HepG2 (cell line): ENCODE measurements at regions not wholly inside any gene's neighbourhood (a gene's known extent, or its start where the extent isn't known, plus 50 kb on each side); places are given as distances from the start of the nearest gene placed in this dataset.

Experiments used
- ATAC-seq: fragments of 200-7000 bp; cut with Tn5 transposase; 3 replicates; pipeline ENCODE4 v1.9.1; 2020; ENCODE audit warnings: mild to moderate bottlenecking, moderate library complexity
- BruUV-seq: library from RNA; stranded (reverse); fragments of 400-500 nt; replicated peaks from 2 replicates; lab custom pipeline; 2021; lab: Mats Ljungman, UMichigan
- CTCF ChIA-PET: fragments of 300-600 bp; formaldehyde crosslinking; extraction: SDS; loops from one replicate; lab custom pipeline; 2021; ENCODE audit warnings: low total read pairs, inconsistent platforms, low intra/inter-chr PET ratio; lab: Yijun Ruan, JAX
- POLR2A ChIA-PET: fragments of 350-600 bp; sonication (Branson Sonifier 250); formaldehyde crosslinking; loops from one replicate; lab custom pipeline; 2020; ENCODE audit warnings: antibody characterized with exemption, inconsistent platforms; lab: Yijun Ruan, JAX
- DNase-seq: peaks from one replicate; pipeline ENCODE4 v3.0.0-alpha.2; 2015; ENCODE audit warnings: low spot score
- FAIRE-seq: peaks from 3 replicates; lab custom pipeline; 2011; peaks lifted over from hg19 to GRCh38; lab: Jason Lieb, UNC
- H2AFZ ChIP-seq: one replicate; pipeline ENCODE4 v1.6.1; 2011; ENCODE audit warnings: low read length, inconsistent platforms
- H3K27ac ChIP-seq: fragments of 300-600 bp; 3 replicates; pipeline ENCODE4 v1.8.0; 2011; ENCODE audit warnings: mixed run types, mild to moderate bottlenecking, mixed read lengths, low read length, inconsistent platforms; ENCODE audit not compliant: insufficient read depth; ENCODE audit errors: extremely low read length
- H3K27me3 ChIP-seq, 2 experiments: fragments of 200-600 bp in 1 of 2; 2 replicates in 1 of 2; 3 replicates in 1 of 2; pipeline versions ENCODE4 v1.6.0 to v1.8.0; 2011; ENCODE audit warnings: low read length in 2 of 2, mild to moderate bottlenecking in 2 of 2, moderate library complexity in 2 of 2, inconsistent platforms in 1 of 2; ENCODE audit not compliant: insufficient read depth in 2 of 2, control insufficient read depth in 1 of 2
- H3K36me3 ChIP-seq, 2 experiments: fragments of 200-600 bp in 1 of 2; replicated peaks in 1 of 2; 2 replicates in 1 of 2; 3 replicates in 1 of 2; pipeline versions ENCODE4 v1.5.1 to v1.8.0; 2011; ENCODE audit warnings: low read length in 2 of 2, inconsistent platforms in 1 of 2; ENCODE audit not compliant: insufficient read depth in 2 of 2, control insufficient read depth in 1 of 2
- H3K4me1 ChIP-seq: 2 replicates; pipeline ENCODE4 v1.5.1; 2012; ENCODE audit warnings: low read length, inconsistent platforms; ENCODE audit not compliant: insufficient read depth
- H3K4me2 ChIP-seq: 2 replicates; pipeline ENCODE4 v1.6.0; 2011; ENCODE audit warnings: low read depth, low read length, inconsistent platforms
- H3K4me3 ChIP-seq, 3 experiments: fragments of 200-600 bp in 1 of 3; sonication (generic), shearing (Covaris generic) in 1 of 3; replicated peaks in 1 of 3; 2 replicates each; pipeline ENCODE4 v1.5.1; 2011 to 2016; ENCODE audit warnings: low read length in 3 of 3, inconsistent platforms in 2 of 3, low read depth in 2 of 3, mild to moderate bottlenecking in 2 of 3, control low read depth in 1 of 3, mixed read lengths in 1 of 3; ENCODE audit not compliant: insufficient read depth in 1 of 3
- H3K79me2 ChIP-seq: one replicate; pipeline ENCODE4 v1.6.1; 2011; ENCODE audit warnings: low read length, inconsistent platforms; ENCODE audit not compliant: insufficient read depth
- H3K9ac ChIP-seq: 2 replicates; pipeline ENCODE4 v1.6.0; 2011; ENCODE audit warnings: mild to moderate bottlenecking, low read depth, low read length, inconsistent platforms; ENCODE audit not compliant: insufficient read depth
- H3K9me3 ChIP-seq: 2 replicates; pipeline ENCODE4 v1.5.1; 2012; ENCODE audit warnings: mild to moderate bottlenecking, low read length
- H4K20me1 ChIP-seq: 2 replicates; pipeline ENCODE4 v1.6.0; 2011; ENCODE audit warnings: inconsistent platforms, mild to moderate bottlenecking, low read length, moderate library complexity; ENCODE audit not compliant: insufficient read depth
- ELK4 ChIP-seq: sonication (generic); formaldehyde crosslinking; IDR thresholded peaks from 2 replicates; pipeline ENCODE4 v1.9.0; 2021; ENCODE audit warnings: missing genetic modification reagents, borderline replicate concordance
- FLYWCH1 ChIP-seq: sonication (generic); formaldehyde crosslinking; IDR thresholded peaks from 2 replicates; pipeline ENCODE4 v1.8.1; 2023; ENCODE audit warnings: mild to moderate bottlenecking, missing genetic modification reagents
- GZF1 ChIP-seq: sonication (generic); formaldehyde crosslinking; IDR thresholded peaks from 2 replicates; pipeline ENCODE4 v1.5.1; 2020; ENCODE audit warnings: mild to moderate bottlenecking, missing genetic modification reagents
- KLF11 ChIP-seq: IDR thresholded peaks from 2 replicates; pipeline ENCODE4 v1.6.1; 2016; ENCODE audit warnings: missing compliant biosample characterization
- RXRA ChIP-seq: sonication (generic); formaldehyde crosslinking; IDR thresholded peaks from 2 replicates; pipeline ENCODE4 v1.5.1; 2020; ENCODE audit warnings: missing genetic modification reagents
- SP1 ChIP-seq, 2 experiments: fragments of 450-650 bp in 1 of 2; sonication (generic) in 1 of 2; formaldehyde crosslinking in 1 of 2; IDR thresholded peaks; 2 replicates each; pipeline versions ENCODE4 v1.4.0 to v1.6.1; 2016 to 2020; ENCODE audit warnings: missing genetic modification reagents in 1 of 2
- ZNF225 ChIP-seq: sonication (generic); formaldehyde crosslinking; IDR thresholded peaks from 2 replicates; pipeline ENCODE4 v1.4.0; 2020; ENCODE audit warnings: mild to moderate bottlenecking, missing genetic modification reagents
- ZNF317 ChIP-seq: sonication (generic); formaldehyde crosslinking; IDR thresholded peaks from 2 replicates; pipeline ENCODE4 v1.5.0; 2020; ENCODE audit warnings: mild to moderate bottlenecking, missing genetic modification reagents
- WGBS: methylation state at CpG from one replicate; pipeline ENCODE4 v1.1.6; 2017; ENCODE audit warnings: low lambda C conversion rate; 5-methylcytosine and 5-hydroxymethylcytosine counted together
- in situ Hi-C: cut with HindIII; loops from 2 replicates; pipeline ENCODE4 v1.10.0; 2017; ENCODE audit warnings: low pct_unique_long_range_greater_than_20kb; ENCODE audit not compliant: extremely low pct_ligation_motif_present
- intact Hi-C: fragments of 100-400 bp; cut with micrococcal nuclease; formaldehyde crosslinking; loops from one replicate; pipeline ENCODE4 v1.10.0; 2022; ENCODE audit not compliant: unreplicated experiment
- TF ChIP-seq, protein P1 (sequence below): IDR thresholded peaks from 2 replicates; pipeline ENCODE4 v1.6.1; 2016; ENCODE audit warnings: missing compliant biosample characterization, missing genetic modification reagents, borderline replicate concordance

GRCh38 chr2:12075603-12076002, 329.2 kb downstream of the LPIN1 start (continued):
- TF ChIP-seq FLYWCH1 (CRISPR knock-in tag) = no peak

DNA sequence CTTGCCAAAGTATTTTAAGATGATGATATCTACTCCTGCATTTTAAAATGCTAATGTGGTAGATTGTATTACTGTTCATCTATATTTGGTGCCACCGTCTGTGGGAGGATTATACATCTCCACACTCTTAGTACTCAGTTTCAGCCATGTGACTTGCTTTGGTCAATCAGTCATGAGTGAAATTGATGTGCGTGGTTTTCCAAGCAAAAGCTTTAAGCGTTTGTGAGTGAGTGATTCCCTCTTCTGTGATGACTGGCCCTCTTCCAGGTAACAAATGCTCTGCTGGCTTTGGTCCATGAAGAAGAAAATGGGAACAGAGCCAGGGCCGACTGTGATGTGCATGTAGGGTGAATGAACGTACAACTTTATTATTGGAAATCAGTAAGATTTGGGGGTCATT, 330.4 kb downstream of the LPIN1 start:
- ChIA-PET POLR2A (no interaction called here), CTCF (no interaction called here)
- WGBS = 1% methylated on average over 5 of the region's 5 CpGs
- H3K4me1 ChIP-seq = no peaks in the 10 kb centered on the region
- TF ChIP-seq SP1 (IDR thresholded peaks at IDR 0.05) (no peak), SP1 (CRISPR knock-in tag; IDR thresholded peaks at IDR 0.05) (no peak), ZNF317 (CRISPR knock-in tag) (no peak), ZNF225 (CRISPR knock-in tag) (no peak), KLF11 (CRISPR knock-in tag) (no peak), RXRA (no peak)
- TF ChIP-seq, protein P1, sequence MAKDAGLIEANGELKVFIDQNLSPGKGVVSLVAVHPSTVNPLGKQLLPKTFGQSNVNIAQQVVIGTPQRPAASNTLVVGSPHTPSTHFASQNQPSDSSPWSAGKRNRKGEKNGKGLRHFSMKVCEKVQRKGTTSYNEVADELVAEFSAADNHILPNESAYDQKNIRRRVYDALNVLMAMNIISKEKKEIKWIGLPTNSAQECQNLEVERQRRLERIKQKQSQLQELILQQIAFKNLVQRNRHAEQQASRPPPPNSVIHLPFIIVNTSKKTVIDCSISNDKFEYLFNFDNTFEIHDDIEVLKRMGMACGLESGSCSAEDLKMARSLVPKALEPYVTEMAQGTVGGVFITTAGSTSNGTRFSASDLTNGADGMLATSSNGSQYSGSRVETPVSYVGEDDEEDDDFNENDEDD (CRISPR knock-in tag) = no peak
- ATAC-seq (no peak), DNase-seq (no peak), FAIRE-seq (no peak)
- in situ Hi-C loops = no loop called here
- no peak overlapping the region for H2AFZ ChIP-seq
- H3K27me3 ChIP-seq = peaks cover 0 to 16% of the 10 kb centered on the region in 2 experiments; a peak in 2 of 5 replicates
- H3K79me2 ChIP-seq = no peaks in the 10 kb centered on the region
- H3K4me2 ChIP-seq = no peak overlapping the region
- H4K20me1 ChIP-seq = no peaks in the 10 kb centered on the region
- no peaks in the 10 kb centered on the region for H3K9me3 ChIP-seq
- H3K27ac ChIP-seq = no peak overlapping the region
- no peak overlapping the region for H3K4me3 ChIP-seq
- no peak overlapping the region for H3K9ac ChIP-seq
- H3K36me3 ChIP-seq = no peaks in the 10 kb centered on the region
- no TSS peak for BruUV-seq
- intact Hi-C loops = no loop called here

- Histone ChIP-seq H3K4me2 (no peak overlapping the region), H3K79me2 (no peaks in the 10 kb centered on the region), H3K27me3 (peaks cover 0 to 16% of the 10 kb centered on the region in 2 experiments; a peak in 2 of 5 replicates), H3K36me3 (no peaks in the 10 kb centered on the region), H3K4me1 (no peaks in the 10 kb centered on the region), H3K4me3 (no peak overlapping the region), H3K9ac (no peak overlapping the region), H2AFZ (no peak overlapping the region), H4K20me1 (no peaks in the 10 kb centered on the region), H3K27ac (no peak overlapping the region), H3K9me3 (no peaks in the 10 kb centered on the region)
- ChIA-PET POLR2A (no interaction called here), CTCF (no interaction called here)
- in situ Hi-C loops = no loop called here
- 9% methylated on average over 4 of the region's 4 CpGs for WGBS
- intact Hi-C loops = no loop called here
- FAIRE-seq (no peak), DNase-seq (no peak), ATAC-seq (no peak)
- no TSS peak for BruUV-seq
- TF ChIP-seq GZF1 (CRISPR knock-in tag) (no peak), ELK4 (CRISPR knock-in tag) (no peak)
Observed at GRCh38 chr2:12080360-12080759, 333.9 kb downstream of the LPIN1 start.
